Fibroblast of the aortic adventitia (primary cell): ENCODE measurements at regions not wholly inside any gene's neighbourhood (a gene's known extent, or its start where the extent isn't known, plus 50 kb on each side); places are given as distances from the start of the nearest gene placed in this dataset.

ENCODE experiments used
- DNase-seq: peaks from one replicate; pipeline ENCODE4 v3.0.0-alpha.2; 2010; ENCODE audit warnings: low read depth
- H3K4me3 ChIP-seq: 2 replicates; pipeline ENCODE4 v1.5.1; 2011; ENCODE audit warnings: low read depth, mild to moderate bottlenecking, control low read depth, low read length, moderate library complexity
- TF ChIP-seq, protein P1 (sequence below): IDR thresholded peaks from 2 replicates; pipeline ENCODE4 v1.5.1; 2011; ENCODE audit warnings: mild to moderate bottlenecking, low read length, control low read depth, inconsistent platforms; ENCODE audit not compliant: insufficient read depth

DNA sequence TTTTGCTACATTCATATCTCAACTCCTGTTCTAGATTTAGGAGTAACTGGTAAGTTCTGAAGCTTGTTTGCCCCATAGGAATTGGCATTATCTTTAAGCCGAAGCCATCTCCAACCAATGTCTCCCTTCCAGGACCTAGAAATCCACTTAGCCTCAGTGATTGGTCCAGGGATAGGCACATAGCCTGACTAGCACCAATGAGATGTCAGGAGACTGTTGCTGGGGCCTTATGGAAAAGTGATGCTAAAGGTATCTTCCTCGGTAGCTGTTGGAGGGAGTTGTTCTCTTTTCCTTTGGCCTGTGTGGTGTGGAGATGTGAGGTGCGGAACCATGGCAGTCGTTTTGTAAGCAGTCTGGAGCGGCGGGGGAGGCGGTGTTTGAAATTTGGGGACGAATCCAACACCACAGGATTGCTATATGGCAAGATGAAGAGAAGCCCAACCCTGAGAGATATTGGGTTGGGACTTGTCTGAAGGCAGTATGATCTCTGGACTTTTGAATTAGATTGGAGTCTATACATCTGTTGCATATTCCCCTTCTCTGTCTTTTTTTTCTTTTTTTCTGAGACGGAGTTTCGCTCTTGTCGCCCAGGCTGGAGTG is 109.8 kb upstream of the ATP6AP2 start:
- H3K4me3 ChIP-seq: no peak overlapping the region
- no peak for DNase-seq
- TF ChIP-seq, protein P1, sequence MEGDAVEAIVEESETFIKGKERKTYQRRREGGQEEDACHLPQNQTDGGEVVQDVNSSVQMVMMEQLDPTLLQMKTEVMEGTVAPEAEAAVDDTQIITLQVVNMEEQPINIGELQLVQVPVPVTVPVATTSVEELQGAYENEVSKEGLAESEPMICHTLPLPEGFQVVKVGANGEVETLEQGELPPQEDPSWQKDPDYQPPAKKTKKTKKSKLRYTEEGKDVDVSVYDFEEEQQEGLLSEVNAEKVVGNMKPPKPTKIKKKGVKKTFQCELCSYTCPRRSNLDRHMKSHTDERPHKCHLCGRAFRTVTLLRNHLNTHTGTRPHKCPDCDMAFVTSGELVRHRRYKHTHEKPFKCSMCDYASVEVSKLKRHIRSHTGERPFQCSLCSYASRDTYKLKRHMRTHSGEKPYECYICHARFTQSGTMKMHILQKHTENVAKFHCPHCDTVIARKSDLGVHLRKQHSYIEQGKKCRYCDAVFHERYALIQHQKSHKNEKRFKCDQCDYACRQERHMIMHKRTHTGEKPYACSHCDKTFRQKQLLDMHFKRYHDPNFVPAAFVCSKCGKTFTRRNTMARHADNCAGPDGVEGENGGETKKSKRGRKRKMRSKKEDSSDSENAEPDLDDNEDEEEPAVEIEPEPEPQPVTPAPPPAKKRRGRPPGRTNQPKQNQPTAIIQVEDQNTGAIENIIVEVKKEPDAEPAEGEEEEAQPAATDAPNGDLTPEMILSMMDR: no peak

DNA sequence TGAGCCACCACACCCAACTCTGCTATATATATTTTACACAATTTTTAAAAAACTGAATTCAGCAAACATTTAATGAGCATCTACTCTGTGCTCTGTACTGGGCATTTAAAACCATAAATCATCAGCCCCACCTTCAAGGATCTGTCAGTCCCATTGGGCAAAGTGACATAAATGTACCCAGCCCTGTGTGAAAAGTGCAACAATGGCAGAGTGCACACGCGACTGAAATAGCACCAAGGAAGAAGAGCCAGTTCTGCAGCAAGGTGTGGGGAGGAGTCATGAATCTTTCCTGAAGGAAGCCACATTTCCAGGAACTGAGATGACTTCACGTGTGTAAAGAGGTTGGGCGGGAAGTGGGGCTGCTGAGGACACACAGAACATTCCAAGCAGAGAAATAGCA is 111.5 kb upstream of the ATP6AP2 start:
- no peak for DNase-seq
- TF ChIP-seq, protein P1: no peak
- H3K4me3 ChIP-seq: no peak overlapping the region

DNA sequence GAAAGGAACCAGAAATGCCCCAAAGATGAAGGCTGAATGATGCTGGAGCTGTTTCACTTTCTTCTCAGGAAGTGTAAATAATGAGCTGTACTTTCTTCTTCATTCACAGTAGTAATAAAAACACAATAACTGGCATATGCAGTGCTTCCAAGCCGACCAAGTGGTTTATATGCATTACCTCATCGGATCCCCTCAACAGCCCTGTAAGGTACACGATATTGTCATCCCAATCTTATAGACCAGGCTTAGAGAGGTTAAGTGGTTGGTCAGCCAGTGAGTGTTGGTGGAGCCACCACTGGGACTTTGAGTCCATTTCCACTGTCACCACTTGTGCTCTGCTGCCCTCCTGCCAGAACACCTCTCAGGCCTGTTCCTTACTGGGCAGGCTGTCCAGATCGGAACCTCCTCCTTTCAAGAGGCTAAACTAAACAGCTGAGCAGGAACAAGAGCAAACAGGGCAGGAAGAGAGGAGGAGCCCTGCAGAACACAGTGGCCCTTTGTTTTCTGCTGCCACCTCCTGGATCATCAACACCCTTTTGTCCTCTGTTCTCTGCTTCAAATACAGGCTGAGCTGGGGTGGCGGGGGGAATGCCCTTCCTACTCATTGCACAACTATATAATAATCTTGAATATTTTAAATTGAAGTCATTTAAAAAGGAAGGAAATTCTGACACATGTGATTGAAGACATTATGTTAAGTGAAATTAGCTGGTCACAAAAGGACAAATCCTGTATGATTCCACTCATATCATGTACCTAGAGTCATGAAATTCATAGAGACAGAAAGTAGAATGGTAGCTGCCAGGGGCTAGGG is 112.5 kb upstream of the ATP6AP2 start:
- TF ChIP-seq, protein P1: peak; percentile 30
- peak; percentile 47 for DNase-seq
- H3K4me3 ChIP-seq: no peak overlapping the region

DNA sequence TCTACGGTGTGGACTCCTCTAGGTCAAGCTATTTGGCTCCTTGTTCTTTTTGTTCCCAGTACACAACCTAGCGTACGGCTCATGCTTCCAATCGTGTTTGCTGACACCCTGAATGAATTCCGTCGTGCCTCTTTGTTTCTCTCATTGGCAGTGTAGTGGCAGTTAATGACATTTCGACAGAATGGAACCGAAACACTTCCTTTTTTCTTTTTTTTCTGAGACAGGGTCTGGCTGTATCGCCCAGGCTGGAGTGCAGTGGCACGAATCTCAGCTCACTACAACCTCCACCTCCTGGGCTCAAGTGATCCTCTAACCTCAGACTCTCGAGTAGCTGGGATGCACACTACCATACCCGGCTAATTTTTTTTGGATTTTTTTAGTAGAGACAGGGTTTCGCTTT is 113.3 kb upstream of the ATP6AP2 start:
- no peak for DNase-seq
- TF ChIP-seq, protein P1: no peak
- no peak overlapping the region for H3K4me3 ChIP-seq

DNA sequence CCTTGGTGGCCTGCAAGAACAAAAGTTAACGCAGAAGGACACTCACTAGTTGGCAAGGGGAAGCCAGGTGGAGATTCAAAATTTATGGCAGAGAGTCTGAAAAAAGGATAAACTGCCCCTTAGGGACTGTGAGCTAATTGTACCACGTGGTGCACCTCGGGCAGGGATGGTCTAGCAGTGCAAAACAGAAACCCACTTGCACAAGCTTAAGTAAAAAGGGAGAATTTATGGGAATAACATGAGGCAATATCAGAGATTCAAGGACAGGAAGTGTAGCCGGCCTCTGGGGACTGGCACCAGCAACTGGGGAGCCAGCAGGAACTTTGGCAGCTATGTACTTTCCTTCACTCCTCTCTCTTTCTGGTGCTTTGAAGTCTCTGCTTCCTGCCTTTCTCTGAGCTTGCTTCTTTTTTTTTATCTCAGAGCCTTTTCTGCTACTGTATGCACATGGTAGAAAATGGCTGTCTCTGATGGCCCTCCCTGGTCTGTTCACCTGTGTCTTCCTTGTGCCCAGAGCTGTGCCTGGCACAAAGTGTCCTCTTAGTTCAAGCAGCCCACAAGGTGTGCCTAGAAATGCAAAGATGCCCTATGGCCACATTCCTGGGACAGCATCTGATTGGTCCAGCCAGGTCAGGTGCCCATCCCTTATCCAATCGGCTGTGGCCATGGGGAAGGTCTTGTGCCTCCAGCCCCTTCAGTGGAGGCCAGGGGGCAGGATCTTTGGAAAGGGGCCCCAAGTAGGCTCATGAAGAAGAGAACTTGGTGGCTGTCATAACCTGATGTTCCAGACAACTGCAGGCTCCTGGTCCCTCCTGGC is 114.8 kb upstream of the ATP6AP2 start:
- TF ChIP-seq, protein P1: no peak
- no peak overlapping the region for H3K4me3 ChIP-seq
- no peak for DNase-seq

DNA sequence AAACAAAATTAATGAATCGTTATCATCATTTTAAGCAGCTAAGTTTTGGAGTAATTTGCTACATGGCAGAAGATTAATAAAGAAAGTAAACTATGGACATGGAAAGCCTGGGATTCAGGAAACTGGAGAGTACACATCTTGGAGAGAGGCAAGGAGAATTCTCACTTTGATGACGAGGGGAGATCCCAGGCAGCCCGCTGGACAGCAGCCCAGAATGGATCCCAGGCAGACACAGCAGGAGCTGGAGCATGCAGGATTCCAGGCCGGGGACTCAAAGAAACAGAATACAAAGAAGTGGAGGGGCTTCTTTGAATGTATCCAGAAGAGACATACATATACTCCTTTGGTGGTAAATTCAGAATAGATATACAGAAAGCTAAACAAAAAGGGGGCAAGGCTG is 118.0 kb upstream of the ATP6AP2 start:
- TF ChIP-seq, protein P1: no peak
- DNase-seq: no peak

More for the DNA sequence above, 118.0 kb upstream of the ATP6AP2 start:
- H3K4me3 ChIP-seq: no peak overlapping the region
